HepG2 (cell line): ENCODE measurements at regions not wholly inside any gene's neighbourhood (a gene's known extent, or its start where the extent isn't known, plus 50 kb on each side); places are given as distances from the start of the nearest gene placed in this dataset.

Source experiments
- EZH2 ChIP-seq: conservative IDR thresholded peaks from 2 replicates; pipeline ENCODE4 v1.6.1; 2012; ENCODE audit warnings: mild to moderate bottlenecking, low read depth, low read length, moderate library complexity
- POLR2A ChIP-seq, 2 experiments: IDR thresholded peaks; 2 replicates each; pipeline ENCODE4 v1.6.1; 2011; ENCODE audit warnings: low read depth in 2 of 2, low read length in 2 of 2, mild to moderate bottlenecking in 1 of 2, moderate library complexity in 1 of 2; ENCODE audit not compliant: insufficient read depth in 1 of 2
- REPIN1 ChIP-seq: sonication (generic); formaldehyde crosslinking; IDR thresholded peaks from 2 replicates; pipeline ENCODE4 v1.8.0; 2022; ENCODE audit warnings: missing genetic modification reagents, low read depth, mild to moderate bottlenecking, borderline replicate concordance
- RNF2 ChIP-seq: fragments of 450-650 bp; conservative IDR thresholded peaks from 2 replicates; pipeline ENCODE4 v1.6.1; 2016; ENCODE audit warnings: low read depth
- TAF1 ChIP-seq: sonication (generic); formaldehyde crosslinking; IDR thresholded peaks from 2 replicates; pipeline ENCODE4 v1.4.0; 2020; ENCODE audit warnings: missing genetic modification reagents
- TF ChIP-seq, protein P1 (sequence below): sonication (generic); formaldehyde crosslinking; IDR thresholded peaks from 2 replicates; pipeline ENCODE4 v1.5.0; 2020; ENCODE audit warnings: mild to moderate bottlenecking, missing genetic modification reagents, moderate library complexity

- TF ChIP-seq POLR2A (IDR thresholded peaks at IDR 0.05; ENCODE audit: insufficient read depth in 1 of 2, low read depth in 2 of 2, low read length in 2 of 2) (no peak), EZH2 (no peak), REPIN1 (CRISPR knock-in tag) (no peak), RNF2 (no peak), TAF1 (no peak)
- TF ChIP-seq, protein P1, sequence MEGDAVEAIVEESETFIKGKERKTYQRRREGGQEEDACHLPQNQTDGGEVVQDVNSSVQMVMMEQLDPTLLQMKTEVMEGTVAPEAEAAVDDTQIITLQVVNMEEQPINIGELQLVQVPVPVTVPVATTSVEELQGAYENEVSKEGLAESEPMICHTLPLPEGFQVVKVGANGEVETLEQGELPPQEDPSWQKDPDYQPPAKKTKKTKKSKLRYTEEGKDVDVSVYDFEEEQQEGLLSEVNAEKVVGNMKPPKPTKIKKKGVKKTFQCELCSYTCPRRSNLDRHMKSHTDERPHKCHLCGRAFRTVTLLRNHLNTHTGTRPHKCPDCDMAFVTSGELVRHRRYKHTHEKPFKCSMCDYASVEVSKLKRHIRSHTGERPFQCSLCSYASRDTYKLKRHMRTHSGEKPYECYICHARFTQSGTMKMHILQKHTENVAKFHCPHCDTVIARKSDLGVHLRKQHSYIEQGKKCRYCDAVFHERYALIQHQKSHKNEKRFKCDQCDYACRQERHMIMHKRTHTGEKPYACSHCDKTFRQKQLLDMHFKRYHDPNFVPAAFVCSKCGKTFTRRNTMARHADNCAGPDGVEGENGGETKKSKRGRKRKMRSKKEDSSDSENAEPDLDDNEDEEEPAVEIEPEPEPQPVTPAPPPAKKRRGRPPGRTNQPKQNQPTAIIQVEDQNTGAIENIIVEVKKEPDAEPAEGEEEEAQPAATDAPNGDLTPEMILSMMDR (CRISPR knock-in tag): no peak
Measured at GRCh38 chr6:96685702-96686101, 122.8 kb downstream of the FHL5 start.
